Astrocyte (in vitro differentiated cells and primary cell): ENCODE measurements at regions not wholly inside any gene's neighbourhood (a gene's known extent, or its start where the extent isn't known, plus 50 kb on each side); places are given as distances from the start of the nearest gene placed in this dataset.

Experiments
- DNase-seq: peaks from one replicate; pipeline ENCODE4 v3.0.0-alpha.2; 2010; ENCODE audit warnings: low read depth
- FAIRE-seq: peaks from 2 replicates; lab custom pipeline; 2011; peaks lifted over from hg19 to GRCh38; lab: Jason Lieb, UNC
- H2AFZ ChIP-seq: 2 replicates; pipeline ENCODE4 v1.6.0; 2012; ENCODE audit warnings: low read depth, low read length, inconsistent platforms
- H3K27ac ChIP-seq: 2 replicates; pipeline ENCODE4 v1.5.1; 2011; ENCODE audit warnings: low read depth, low read length, inconsistent platforms
- H3K27me3 ChIP-seq: 2 replicates; pipeline ENCODE4 v1.6.0; 2011; ENCODE audit warnings: low read length, inconsistent platforms; ENCODE audit not compliant: insufficient read depth
- H3K36me3 ChIP-seq: 2 replicates; pipeline ENCODE4 v1.5.1; 2011; ENCODE audit warnings: low read length, inconsistent platforms; ENCODE audit not compliant: insufficient read depth
- H3K4me1 ChIP-seq: 2 replicates; pipeline ENCODE4 v1.5.1; 2011; ENCODE audit warnings: low read length, inconsistent platforms; ENCODE audit not compliant: insufficient read depth
- H3K4me2 ChIP-seq: 2 replicates; pipeline ENCODE4 v1.6.0; 2012; ENCODE audit warnings: low read length, inconsistent platforms
- H3K4me3 ChIP-seq: 2 replicates; pipeline ENCODE4 v1.5.1; 2011; ENCODE audit warnings: low read depth, mild to moderate bottlenecking, low read length, inconsistent platforms; ENCODE audit not compliant: insufficient read depth
- H3K79me2 ChIP-seq: 2 replicates; pipeline ENCODE4 v1.6.0; 2012; ENCODE audit warnings: mild to moderate bottlenecking, low read length, inconsistent platforms; ENCODE audit not compliant: insufficient read depth
- H3K9ac ChIP-seq: 2 replicates; pipeline ENCODE4 v1.6.0; 2012; ENCODE audit warnings: mild to moderate bottlenecking, low read length, inconsistent platforms
- H3K9me3 ChIP-seq: 2 replicates; pipeline ENCODE4 v1.5.1; 2012; ENCODE audit warnings: low read depth, mild to moderate bottlenecking, low read length, inconsistent platforms; ENCODE audit not compliant: insufficient read depth
- H4K20me1 ChIP-seq: 2 replicates; pipeline ENCODE4 v1.6.0; 2012; ENCODE audit warnings: low read length, inconsistent platforms; ENCODE audit not compliant: insufficient read depth
- H3K27ac Mint-ChIP-seq: one replicate; pipeline ENCODE4 v1.8.0; 2021; ENCODE audit warnings: mild to moderate bottlenecking, mixed read lengths; ENCODE audit not compliant: unreplicated experiment
- H3K27me3 Mint-ChIP-seq: one replicate; pipeline ENCODE4 v1.8.0; 2021; ENCODE audit warnings: low read depth, mixed read lengths; ENCODE audit not compliant: unreplicated experiment
- H3K36me3 Mint-ChIP-seq: one replicate; pipeline ENCODE4 v1.8.0; 2021; ENCODE audit warnings: low read depth, mixed read lengths; ENCODE audit not compliant: unreplicated experiment
- H3K4me1 Mint-ChIP-seq: one replicate; pipeline ENCODE4 v1.8.0; 2021; ENCODE audit warnings: low read depth, mixed read lengths; ENCODE audit not compliant: unreplicated experiment
- H3K4me3 Mint-ChIP-seq: one replicate; pipeline ENCODE4 v1.8.0; 2021; ENCODE audit warnings: mild to moderate bottlenecking, moderate library complexity, mixed read lengths; ENCODE audit not compliant: unreplicated experiment
- H3K9me3 Mint-ChIP-seq: one replicate; pipeline ENCODE4 v1.8.0; 2021; ENCODE audit warnings: mild to moderate bottlenecking, mixed read lengths; ENCODE audit not compliant: unreplicated experiment
- EZH2 ChIP-seq: IDR thresholded peaks from 2 replicates; pipeline ENCODE4 v1.6.1; 2012; ENCODE audit warnings: mild to moderate bottlenecking, low read length, inconsistent platforms; ENCODE audit not compliant: insufficient read depth
- TF ChIP-seq, protein P1 (sequence below): IDR thresholded peaks from 2 replicates; pipeline ENCODE4 v1.5.1; 2011; ENCODE audit warnings: low read depth, mild to moderate bottlenecking, inconsistent platforms, low read length, moderate library complexity; ENCODE audit not compliant: insufficient read depth

DNA sequence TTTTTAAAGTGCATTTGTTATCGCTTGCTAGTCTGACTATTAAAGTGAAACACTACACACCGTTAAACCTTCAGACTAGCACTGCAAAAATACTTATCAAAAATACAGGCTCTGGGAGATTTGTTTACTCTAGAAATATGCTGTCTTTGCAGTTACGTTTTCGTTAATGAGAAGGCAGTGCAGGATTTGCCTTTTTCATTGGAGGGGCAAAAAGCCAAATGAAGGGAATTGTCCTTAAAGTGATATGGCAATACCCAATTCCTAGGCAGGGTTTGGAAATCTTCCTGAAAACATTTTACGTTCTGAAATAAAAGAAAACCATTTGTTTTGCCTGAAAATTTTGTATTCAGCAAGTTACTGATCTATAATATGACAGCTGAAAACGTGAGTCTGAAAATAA, 1800.2 kb downstream of the MAT2B start:
- Histone ChIP-seq H3K79me2 (no peaks in the 10 kb centered on the region), H3K9ac (no peak overlapping the region), H3K4me2 (no peak overlapping the region), H3K27ac (no peak overlapping the region), H3K36me3 (no peaks in the 10 kb centered on the region), H4K20me1 (no peaks in the 10 kb centered on the region), H2AFZ (no peak overlapping the region), H3K4me1 (no peaks in the 10 kb centered on the region), H3K27me3 (no peaks in the 10 kb centered on the region), H3K9me3 (no peaks in the 10 kb centered on the region), H3K4me3 (no peak overlapping the region)
- Mint-ChIP-seq H3K36me3 (no peaks in the 10 kb centered on the region), H3K9me3 (no peaks in the 10 kb centered on the region), H3K27me3 (no peaks in the 10 kb centered on the region), H3K4me1 (no peaks in the 10 kb centered on the region), H3K27ac (no peak overlapping the region), H3K4me3 (no peak overlapping the region)
- TF ChIP-seq, protein P1, sequence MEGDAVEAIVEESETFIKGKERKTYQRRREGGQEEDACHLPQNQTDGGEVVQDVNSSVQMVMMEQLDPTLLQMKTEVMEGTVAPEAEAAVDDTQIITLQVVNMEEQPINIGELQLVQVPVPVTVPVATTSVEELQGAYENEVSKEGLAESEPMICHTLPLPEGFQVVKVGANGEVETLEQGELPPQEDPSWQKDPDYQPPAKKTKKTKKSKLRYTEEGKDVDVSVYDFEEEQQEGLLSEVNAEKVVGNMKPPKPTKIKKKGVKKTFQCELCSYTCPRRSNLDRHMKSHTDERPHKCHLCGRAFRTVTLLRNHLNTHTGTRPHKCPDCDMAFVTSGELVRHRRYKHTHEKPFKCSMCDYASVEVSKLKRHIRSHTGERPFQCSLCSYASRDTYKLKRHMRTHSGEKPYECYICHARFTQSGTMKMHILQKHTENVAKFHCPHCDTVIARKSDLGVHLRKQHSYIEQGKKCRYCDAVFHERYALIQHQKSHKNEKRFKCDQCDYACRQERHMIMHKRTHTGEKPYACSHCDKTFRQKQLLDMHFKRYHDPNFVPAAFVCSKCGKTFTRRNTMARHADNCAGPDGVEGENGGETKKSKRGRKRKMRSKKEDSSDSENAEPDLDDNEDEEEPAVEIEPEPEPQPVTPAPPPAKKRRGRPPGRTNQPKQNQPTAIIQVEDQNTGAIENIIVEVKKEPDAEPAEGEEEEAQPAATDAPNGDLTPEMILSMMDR = no peak
- TF ChIP-seq EZH2 = no peak
- DNase-seq (no peak), FAIRE-seq (no peak)

- no peaks in the 10 kb centered on the region for H3K9me3 Mint-ChIP-seq
Measured at GRCh38 chr5:165309446-165309845, 1804.0 kb downstream of the MAT2B start.

DNA sequence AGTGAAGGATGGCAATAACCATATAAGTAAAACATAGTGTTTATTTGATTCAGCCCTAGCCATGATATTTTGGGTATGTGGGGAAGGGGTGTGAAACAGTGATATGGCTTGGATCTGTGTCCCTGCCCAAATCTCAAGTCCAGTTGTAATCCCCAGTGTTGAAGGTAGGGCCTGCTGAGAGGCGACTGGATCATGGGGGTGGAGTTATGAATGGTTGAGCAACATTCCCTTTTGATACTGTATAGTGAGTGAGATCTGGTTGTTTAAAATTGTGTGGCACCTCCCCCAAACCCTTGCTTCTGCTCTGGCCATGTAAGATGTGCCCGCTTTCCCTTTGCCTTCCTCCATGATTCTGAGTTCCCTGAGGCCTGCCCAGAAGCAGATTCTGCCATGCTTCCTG, 1804.6 kb downstream of the MAT2B start:
- Mint-ChIP-seq H3K4me3 (no peak overlapping the region), H3K36me3 (no peaks in the 10 kb centered on the region), H3K27me3 (no peaks in the 10 kb centered on the region), H3K9me3 (no peaks in the 10 kb centered on the region), H3K27ac (no peak overlapping the region), H3K4me1 (no peaks in the 10 kb centered on the region)
- TF ChIP-seq, protein P1 = no peak
- TF ChIP-seq EZH2 = no peak
- Histone ChIP-seq H4K20me1 (no peaks in the 10 kb centered on the region), H3K4me3 (no peak overlapping the region), H3K9me3 (no peaks in the 10 kb centered on the region), H3K9ac (no peak overlapping the region), H2AFZ (no peak overlapping the region), H3K4me1 (no peaks in the 10 kb centered on the region), H3K27me3 (no peaks in the 10 kb centered on the region), H3K36me3 (no peaks in the 10 kb centered on the region), H3K79me2 (no peaks in the 10 kb centered on the region), H3K27ac (no peak overlapping the region), H3K4me2 (no peak overlapping the region)
- no peak for FAIRE-seq
- DNase-seq = no peak

More at GRCh38 chr5:165309446-165309845, 1804.0 kb downstream of the MAT2B start:
- H3K27me3 ChIP-seq = no peaks in the 10 kb centered on the region
- no peak overlapping the region for H3K27ac Mint-ChIP-seq
- DNase-seq (no peak), FAIRE-seq (no peak)
- no peaks in the 10 kb centered on the region for H3K9me3 ChIP-seq
- no peak overlapping the region for H3K4me2 ChIP-seq
- no peaks in the 10 kb centered on the region for H3K36me3 Mint-ChIP-seq
- no peak overlapping the region for H3K27ac ChIP-seq
- no peaks in the 10 kb centered on the region for H3K4me1 ChIP-seq
- TF ChIP-seq EZH2 = no peak
- TF ChIP-seq, protein P1 = no peak
- H3K4me3 ChIP-seq = no peak overlapping the region
- no peak overlapping the region for H3K9ac ChIP-seq
- no peaks in the 10 kb centered on the region for H3K27me3 Mint-ChIP-seq
- no peaks in the 10 kb centered on the region for H3K79me2 ChIP-seq
- no peaks in the 10 kb centered on the region for H4K20me1 ChIP-seq
- H3K4me3 Mint-ChIP-seq = no peak overlapping the region
- H2AFZ ChIP-seq = no peak overlapping the region
- no peaks in the 10 kb centered on the region for H3K4me1 Mint-ChIP-seq
- no peaks in the 10 kb centered on the region for H3K36me3 ChIP-seq
